Transverse colon (tissue), 3 donors: ENCODE measurements at regions not wholly inside any gene's neighbourhood (a gene's known extent, or its start where the extent isn't known, plus 50 kb on each side); places are given as distances from the start of the nearest gene placed in this dataset.

Experiments used
- CTCF ChIP-seq, 5 experiments: fragments of 200-600 bp in 3 of 5; fragments of 450-650 bp in 2 of 5; sonication (generic) in 3 of 5; IDR thresholded peaks; 1 replicate in 2 of 5; 2 replicates in 3 of 5; pipeline ENCODE4 v1.5.1; 2016 to 2017; ENCODE audit warnings: antibody characterized with exemption in 5 of 5, inconsistent platforms in 3 of 5, mild to moderate bottlenecking in 2 of 5, moderate library complexity in 1 of 5
- POLR2A ChIP-seq: fragments of 450-650 bp; IDR thresholded peaks from one replicate; pipeline ENCODE4 v1.6.1; 2016; ENCODE audit warnings: antibody characterized with exemption, mild to moderate bottlenecking, moderate library complexity

- no peak for TF ChIP-seq POLR2A
- no peak for TF ChIP-seq CTCF (IDR thresholded peaks at IDR 0.05)
Observed at GRCh38 chr12:89256060-89256459, 96.2 kb downstream of the DUSP6 start.
